ENCODE measurements at regions not wholly inside any gene's neighbourhood (a gene's known extent, or its start where the extent isn't known, plus 50 kb on each side); places are given as distances from the start of the nearest gene placed in this dataset.
"Not testable (repeated sequence)": the region's sequence is repeated elsewhere in the genome, so short reads cannot be mapped to it uniquely, and the experiment has no call there.

DNA sequence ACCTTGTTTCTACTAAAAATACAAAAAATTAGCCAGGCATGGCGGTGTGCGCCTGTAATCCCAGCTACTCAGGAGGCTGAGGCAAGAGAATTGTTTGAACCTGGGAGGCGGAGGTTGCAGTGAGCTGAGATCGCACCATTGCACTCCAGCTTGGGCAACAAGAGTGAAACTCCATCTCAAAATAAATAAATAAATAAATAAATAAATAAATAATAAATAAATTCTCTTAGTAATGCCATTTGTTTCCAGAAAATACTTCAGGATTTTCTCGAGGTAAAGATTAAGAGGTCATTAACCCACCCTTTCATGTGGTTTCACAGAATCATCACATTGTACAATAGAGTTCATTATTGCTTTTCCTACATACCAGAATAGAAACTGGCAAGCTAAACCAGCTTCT is 68.5 kb upstream of the JAK1 start:
- H4K20me1 ChIP-seq (ENCODE audit: insufficient read depth); H3K4me3 ChIP-seq (ENCODE audit: low read length): not testable (repeated sequence)

GRCh38 chr1:65036570-65037051 is 70.3 kb upstream of the JAK1 start:
- H3K27me3 ChIP-seq (ENCODE audit: insufficient read depth, low read depth, low read length): no peaks in the 10 kb centered on the region
- H4K20me1 ChIP-seq (ENCODE audit: insufficient read depth): no peaks in the 10 kb centered on the region
- no peaks in the 10 kb centered on the region for H3K9me3 ChIP-seq (ENCODE audit: low read length)
- no peaks in the 10 kb centered on the region for H3K79me2 ChIP-seq (replicated peaks; ENCODE audit: insufficient read depth, low read length)
- no peak overlapping the region for H3K4me3 ChIP-seq (ENCODE audit: low read length)
- H3F3A ChIP-seq (ENCODE audit: insufficient read depth, low read length, poor library complexity, severe bottlenecking): no peaks in the 10 kb centered on the region
- H2AFZ ChIP-seq (ENCODE audit: low read depth, low read length): no peak overlapping the region
- no peaks in the 10 kb centered on the region for H3K36me3 ChIP-seq (ENCODE audit: insufficient read depth, low read length)
- H3K4me2 ChIP-seq (ENCODE audit: low read length): no peak overlapping the region
- H3K27ac ChIP-seq (ENCODE audit: low read length): no peak overlapping the region
- H3K9ac ChIP-seq (ENCODE audit: low read length): no peak overlapping the region
- no peak for TF ChIP-seq MXI1 (conservative IDR thresholded peaks at IDR 0.05; ENCODE audit: poor library complexity, severe bottlenecking)
- no peak for TF ChIP-seq POLR2AphosphoS5 (IDR thresholded peaks at IDR 0.05)
- TF ChIP-seq, protein P1, sequence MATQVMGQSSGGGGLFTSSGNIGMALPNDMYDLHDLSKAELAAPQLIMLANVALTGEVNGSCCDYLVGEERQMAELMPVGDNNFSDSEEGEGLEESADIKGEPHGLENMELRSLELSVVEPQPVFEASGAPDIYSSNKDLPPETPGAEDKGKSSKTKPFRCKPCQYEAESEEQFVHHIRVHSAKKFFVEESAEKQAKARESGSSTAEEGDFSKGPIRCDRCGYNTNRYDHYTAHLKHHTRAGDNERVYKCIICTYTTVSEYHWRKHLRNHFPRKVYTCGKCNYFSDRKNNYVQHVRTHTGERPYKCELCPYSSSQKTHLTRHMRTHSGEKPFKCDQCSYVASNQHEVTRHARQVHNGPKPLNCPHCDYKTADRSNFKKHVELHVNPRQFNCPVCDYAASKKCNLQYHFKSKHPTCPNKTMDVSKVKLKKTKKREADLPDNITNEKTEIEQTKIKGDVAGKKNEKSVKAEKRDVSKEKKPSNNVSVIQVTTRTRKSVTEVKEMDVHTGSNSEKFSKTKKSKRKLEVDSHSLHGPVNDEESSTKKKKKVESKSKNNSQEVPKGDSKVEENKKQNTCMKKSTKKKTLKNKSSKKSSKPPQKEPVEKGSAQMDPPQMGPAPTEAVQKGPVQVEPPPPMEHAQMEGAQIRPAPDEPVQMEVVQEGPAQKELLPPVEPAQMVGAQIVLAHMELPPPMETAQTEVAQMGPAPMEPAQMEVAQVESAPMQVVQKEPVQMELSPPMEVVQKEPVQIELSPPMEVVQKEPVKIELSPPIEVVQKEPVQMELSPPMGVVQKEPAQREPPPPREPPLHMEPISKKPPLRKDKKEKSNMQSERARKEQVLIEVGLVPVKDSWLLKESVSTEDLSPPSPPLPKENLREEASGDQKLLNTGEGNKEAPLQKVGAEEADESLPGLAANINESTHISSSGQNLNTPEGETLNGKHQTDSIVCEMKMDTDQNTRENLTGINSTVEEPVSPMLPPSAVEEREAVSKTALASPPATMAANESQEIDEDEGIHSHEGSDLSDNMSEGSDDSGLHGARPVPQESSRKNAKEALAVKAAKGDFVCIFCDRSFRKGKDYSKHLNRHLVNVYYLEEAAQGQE (IDR thresholded peaks at IDR 0.05; ENCODE audit: borderline replicate concordance): no peak
- TF ChIP-seq EZH2 (IDR thresholded peaks at IDR 0.05; ENCODE audit: borderline replicate concordance, insufficient read depth, low read length, poor library complexity, severe bottlenecking): no peak
- TF ChIP-seq TAF1 (IDR thresholded peaks at IDR 0.05; ENCODE audit: low read depth): no peak
- no peak for TF ChIP-seq SMC3 (conservative IDR thresholded peaks at IDR 0.05; ENCODE audit: poor library complexity)
- TF ChIP-seq EP300 (conservative IDR thresholded peaks at IDR 0.05; ENCODE audit: poor library complexity, severe bottlenecking): no peak
- no peak for TF ChIP-seq RAD21 (conservative IDR thresholded peaks at IDR 0.05)
- no peak for TF ChIP-seq CTCF (IDR thresholded peaks at IDR 0.05; ENCODE audit: poor library complexity, severe bottlenecking)
- no peaks in the 10 kb centered on the region for H3K9me2 ChIP-seq (ENCODE audit: insufficient read depth, low read length)

More for the DNA sequence above, 68.5 kb upstream of the JAK1 start:
- H3K27me3 ChIP-seq (ENCODE audit: insufficient read depth, low read depth, low read length); H3K27ac ChIP-seq (ENCODE audit: low read length); H3K9me3 ChIP-seq (ENCODE audit: low read length); H3K4me2 ChIP-seq (ENCODE audit: low read length); H3K9ac ChIP-seq (ENCODE audit: low read length); H3K36me3 ChIP-seq (ENCODE audit: insufficient read depth, low read length); H3F3A ChIP-seq (ENCODE audit: insufficient read depth, low read length, poor library complexity, severe bottlenecking); H3K9me2 ChIP-seq (ENCODE audit: insufficient read depth, low read length); H2AFZ ChIP-seq (ENCODE audit: low read depth, low read length); H3K79me2 ChIP-seq (replicated peaks; ENCODE audit: insufficient read depth, low read length): not testable (repeated sequence)

DNA sequence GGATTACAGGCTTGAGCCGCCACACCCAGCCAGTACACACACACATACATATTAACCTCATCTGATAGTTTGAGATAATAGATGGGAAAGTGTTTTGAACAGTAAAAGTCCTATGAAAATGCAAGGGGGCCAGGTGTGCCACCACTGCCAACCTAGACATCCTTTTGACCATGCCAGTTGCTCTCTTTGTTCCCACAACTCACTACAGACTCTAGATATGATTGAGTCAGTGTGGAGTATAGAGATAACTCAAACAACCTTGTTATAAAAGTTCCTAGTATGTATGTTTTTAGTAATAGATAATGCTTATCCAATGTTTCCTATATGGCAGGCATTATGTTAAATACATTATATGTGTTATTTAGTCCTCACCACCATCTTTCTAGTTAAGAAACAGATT is 72.7 kb upstream of the JAK1 start:
- H3F3A ChIP-seq (ENCODE audit: insufficient read depth, low read length, poor library complexity, severe bottlenecking): no peaks in the 10 kb centered on the region
- H3K36me3 ChIP-seq (ENCODE audit: insufficient read depth, low read length): no peaks in the 10 kb centered on the region
- no peaks in the 10 kb centered on the region for H3K9me3 ChIP-seq (ENCODE audit: low read length)
- H3K79me2 ChIP-seq (replicated peaks; ENCODE audit: insufficient read depth, low read length): no peaks in the 10 kb centered on the region
- H3K9ac ChIP-seq (ENCODE audit: low read length): no peak overlapping the region
- TF ChIP-seq MXI1 (conservative IDR thresholded peaks at IDR 0.05; ENCODE audit: poor library complexity, severe bottlenecking): no peak
- no peak for TF ChIP-seq RAD21 (conservative IDR thresholded peaks at IDR 0.05)
- TF ChIP-seq SMC3 (conservative IDR thresholded peaks at IDR 0.05; ENCODE audit: poor library complexity): no peak
- TF ChIP-seq EP300 (conservative IDR thresholded peaks at IDR 0.05; ENCODE audit: poor library complexity, severe bottlenecking): no peak
- no peak for TF ChIP-seq POLR2AphosphoS5 (IDR thresholded peaks at IDR 0.05)
- no peak for TF ChIP-seq TAF1 (IDR thresholded peaks at IDR 0.05; ENCODE audit: low read depth)
- no peaks in the 10 kb centered on the region for H3K9me2 ChIP-seq (ENCODE audit: insufficient read depth, low read length)
- no peaks in the 10 kb centered on the region for H3K27me3 ChIP-seq (ENCODE audit: insufficient read depth, low read depth, low read length)
- H4K20me1 ChIP-seq (ENCODE audit: insufficient read depth): no peaks in the 10 kb centered on the region
- H3K4me3 ChIP-seq (ENCODE audit: low read length): no peak overlapping the region
- H3K27ac ChIP-seq (ENCODE audit: low read length): no peak overlapping the region
- H2AFZ ChIP-seq (ENCODE audit: low read depth, low read length): no peak overlapping the region
- H3K4me2 ChIP-seq (ENCODE audit: low read length): no peak overlapping the region
